B cell (primary cell): ENCODE measurements at regions not wholly inside any gene's neighbourhood (a gene's known extent, or its start where the extent isn't known, plus 50 kb on each side); places are given as distances from the start of the nearest gene placed in this dataset.

Experiments used
- ATAC-seq: fragments of 200-7000 bp; cut with Tn5 transposase; one replicate; pipeline ENCODE4 v1.10.0; 2021; ENCODE audit warnings: low read depth, mild to moderate bottlenecking, moderate number of reproducible peaks, moderate library complexity
- CTCF ChIA-PET: fragments of 350-600 bp; sonication (Branson Sonifier 250); formaldehyde crosslinking; loops from one replicate; lab custom pipeline; 2021; ENCODE audit warnings: antibody characterized with exemption, inconsistent platforms; lab: Charles Lee
- POLR2A ChIA-PET: fragments of 350-600 bp; sonication (Branson Sonifier 250); formaldehyde crosslinking; loops from one replicate; lab custom pipeline; 2021; ENCODE audit warnings: antibody characterized with exemption; lab: Charles Lee
- DNase-seq: peaks from one replicate; pipeline ENCODE4 v3.0.0; 2013
- H2AFZ ChIP-seq: 2 replicates; pipeline ENCODE4 v1.6.1; 2012; ENCODE audit warnings: mild to moderate bottlenecking, low read depth, low read length; ENCODE audit not compliant: insufficient read depth, poor library complexity, severe bottlenecking
- H3K27ac ChIP-seq, 2 donors: 1 replicate in 1 of 2; 2 replicates in 1 of 2; pipeline ENCODE4 v1.5.1; 2012 to 2013; ENCODE audit warnings: low read length in 2 of 2, mild to moderate bottlenecking in 2 of 2, moderate library complexity in 1 of 2
- H3K27me3 ChIP-seq, 4 experiments: fragments of 200-600 bp in 1 of 4; sonication (generic) in 1 of 4; replicated peaks in 1 of 4; 1 replicate in 2 of 4; 2 replicates in 2 of 4; pipeline versions ENCODE4 v1.6.1 to v1.7.0; 2013 to 2016; ENCODE audit warnings: low read length in 3 of 4, mild to moderate bottlenecking in 2 of 4, mixed read lengths in 1 of 4, moderate library complexity in 1 of 4; ENCODE audit not compliant: insufficient read depth in 4 of 4, control insufficient read depth in 3 of 4; ENCODE audit errors: control extremely low read depth in 1 of 4
- H3K36me3 ChIP-seq, 2 experiments: replicated peaks in 1 of 2; 1 replicate in 1 of 2; 2 replicates in 1 of 2; pipeline versions ENCODE4 v1.6.1 to v1.7.1; 2013; ENCODE audit warnings: low read length in 1 of 2; ENCODE audit not compliant: insufficient read depth in 2 of 2, control insufficient read depth in 1 of 2; ENCODE audit errors: control extremely low read depth in 1 of 2, extremely low read depth in 1 of 2
- H3K4me1 ChIP-seq, 2 donors: fragments of 200-600 bp in 1 of 2; sonication (generic) in 1 of 2; 1 replicate in 1 of 2; 2 replicates in 1 of 2; pipeline versions ENCODE4 v1.5.1 to v1.6.1; 2013 to 2017; ENCODE audit warnings: low read length in 2 of 2; ENCODE audit not compliant: control insufficient read depth in 2 of 2, insufficient read depth in 2 of 2
- H3K4me2 ChIP-seq: replicated peaks from 2 replicates; pipeline ENCODE3; 2012; ENCODE audit warnings: mild to moderate bottlenecking, low read depth, low read length; ENCODE audit not compliant: poor library complexity, severe bottlenecking
- H3K4me3 ChIP-seq, 5 experiments: fragments of 200-600 bp in 1 of 5; sonication (generic) in 1 of 5; 1 replicate in 3 of 5; 2 replicates in 2 of 5; pipeline versions ENCODE4 v1.5.1 to v1.7.0; 2011 to 2016; ENCODE audit warnings: low read length in 4 of 5, mild to moderate bottlenecking in 4 of 5, low read depth in 2 of 5, control low read depth in 1 of 5, moderate library complexity in 1 of 5; ENCODE audit not compliant: insufficient read depth in 1 of 5; ENCODE audit errors: control extremely low read depth in 1 of 5, extremely low read depth in 1 of 5
- H3K79me2 ChIP-seq: fragments of 200-600 bp; sonication (generic); one replicate; pipeline ENCODE4 v1.6.0; 2016; ENCODE audit warnings: low read length; ENCODE audit not compliant: control insufficient read depth, insufficient read depth
- H3K9ac ChIP-seq: fragments of 200-600 bp; sonication (generic); 2 replicates; pipeline ENCODE4 v1.6.1; 2017; ENCODE audit warnings: mild to moderate bottlenecking, low read length, moderate library complexity
- H3K9me3 ChIP-seq, 3 donors: one replicate each; pipeline versions ENCODE4 v1.6.1 to v1.7.1; 2013; ENCODE audit warnings: low read length in 2 of 3; ENCODE audit not compliant: control insufficient read depth in 2 of 3, insufficient read depth in 1 of 3; ENCODE audit errors: control extremely low read depth in 1 of 3
- H4K20me1 ChIP-seq: 2 replicates; pipeline ENCODE4 v1.6.0; 2012; ENCODE audit warnings: mild to moderate bottlenecking, low read length; ENCODE audit not compliant: insufficient read depth, control insufficient read depth, poor library complexity, severe bottlenecking
- H3K27ac Mint-ChIP-seq: one replicate; pipeline ENCODE4 v1.8.0; 2021; ENCODE audit warnings: mixed read lengths
- H3K27me3 Mint-ChIP-seq: one replicate; pipeline ENCODE4 v1.8.0; 2021; ENCODE audit warnings: mixed read lengths
- H3K4me1 Mint-ChIP-seq: one replicate; pipeline ENCODE4 v1.8.0; 2021; ENCODE audit warnings: mixed read lengths
- H3K4me3 Mint-ChIP-seq: one replicate; pipeline ENCODE4 v1.8.0; 2021; ENCODE audit warnings: mixed read lengths
- H3K9me3 Mint-ChIP-seq: one replicate; pipeline ENCODE4 v1.8.0; 2022; ENCODE audit warnings: mixed read lengths; ENCODE audit not compliant: insufficient read depth
- EZH2 ChIP-seq: IDR thresholded peaks from 2 replicates; pipeline ENCODE4 v1.6.1; 2012; ENCODE audit warnings: borderline replicate concordance, low read depth, mild to moderate bottlenecking, moderate library complexity, low read length; ENCODE audit not compliant: insufficient read depth, poor library complexity, severe bottlenecking
- WGBS: methylation state at CpG from one replicate; pipeline ENCODE4 v1.1.5; 2013; ENCODE audit warnings: missing lambda C conversion rate; ENCODE audit not compliant: insufficient coverage; 5-methylcytosine and 5-hydroxymethylcytosine counted together
- intact Hi-C: fragments of 100-400 bp; cut with micrococcal nuclease; formaldehyde crosslinking; loops from one replicate; pipeline ENCODE4 v1.10.0; 2022
- TF ChIP-seq, protein P1 (sequence below): fragments of 200-600 bp; IDR thresholded peaks from one replicate; pipeline ENCODE4 v1.8.0; 2022; ENCODE audit warnings: antibody characterized with exemption, mild to moderate bottlenecking

DNA sequence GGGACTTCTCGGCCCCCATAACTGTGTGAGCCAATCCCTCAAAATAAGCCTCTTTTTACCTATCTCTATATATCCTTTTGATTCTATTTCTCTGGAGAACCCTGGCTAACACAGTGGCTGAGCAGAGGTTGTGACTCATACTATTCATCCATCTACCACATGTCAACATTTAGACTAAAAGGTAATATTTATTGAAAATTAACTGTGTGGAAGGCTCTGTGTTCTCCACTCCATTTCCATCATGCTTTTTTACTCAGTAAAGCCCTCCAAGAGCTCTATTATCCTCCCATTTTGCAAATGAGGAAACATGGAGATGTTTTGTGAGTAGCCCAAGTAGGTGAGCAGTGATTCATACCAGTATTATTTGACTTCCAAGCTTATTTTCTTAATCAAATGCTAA, 217.9 kb upstream of the DCBLD2 start:
- H3K27me3 Mint-ChIP-seq: no peaks in the 10 kb centered on the region
- H3K4me1 Mint-ChIP-seq: no peaks in the 10 kb centered on the region
- H3K9me3 Mint-ChIP-seq: no peaks in the 10 kb centered on the region
- ChIA-PET CTCF (no interaction called here), POLR2A (no interaction called here)
- TF ChIP-seq EZH2: no peak
- TF ChIP-seq, protein P1, sequence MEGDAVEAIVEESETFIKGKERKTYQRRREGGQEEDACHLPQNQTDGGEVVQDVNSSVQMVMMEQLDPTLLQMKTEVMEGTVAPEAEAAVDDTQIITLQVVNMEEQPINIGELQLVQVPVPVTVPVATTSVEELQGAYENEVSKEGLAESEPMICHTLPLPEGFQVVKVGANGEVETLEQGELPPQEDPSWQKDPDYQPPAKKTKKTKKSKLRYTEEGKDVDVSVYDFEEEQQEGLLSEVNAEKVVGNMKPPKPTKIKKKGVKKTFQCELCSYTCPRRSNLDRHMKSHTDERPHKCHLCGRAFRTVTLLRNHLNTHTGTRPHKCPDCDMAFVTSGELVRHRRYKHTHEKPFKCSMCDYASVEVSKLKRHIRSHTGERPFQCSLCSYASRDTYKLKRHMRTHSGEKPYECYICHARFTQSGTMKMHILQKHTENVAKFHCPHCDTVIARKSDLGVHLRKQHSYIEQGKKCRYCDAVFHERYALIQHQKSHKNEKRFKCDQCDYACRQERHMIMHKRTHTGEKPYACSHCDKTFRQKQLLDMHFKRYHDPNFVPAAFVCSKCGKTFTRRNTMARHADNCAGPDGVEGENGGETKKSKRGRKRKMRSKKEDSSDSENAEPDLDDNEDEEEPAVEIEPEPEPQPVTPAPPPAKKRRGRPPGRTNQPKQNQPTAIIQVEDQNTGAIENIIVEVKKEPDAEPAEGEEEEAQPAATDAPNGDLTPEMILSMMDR: no peak
- H3K27me3 ChIP-seq: no peaks in the 10 kb centered on the region
- H2AFZ ChIP-seq: no peak overlapping the region
- H3K4me2 ChIP-seq: no peak overlapping the region
- no peak overlapping the region for H3K9ac ChIP-seq
- H3K9me3 ChIP-seq: peaks cover 0 to 4% (median 0%) of the 10 kb centered on the region in 3 donors
- no peak for DNase-seq
- H3K4me3 ChIP-seq: no peak overlapping the region
- H3K4me1 ChIP-seq: no peaks in the 10 kb centered on the region
- intact Hi-C loops: no loop called here
- 88% methylated on average over 1 of the region's 1 CpG for WGBS
- no peak overlapping the region for H3K27ac Mint-ChIP-seq
- H4K20me1 ChIP-seq: no peaks in the 10 kb centered on the region
- no peaks in the 10 kb centered on the region for H3K79me2 ChIP-seq
- ATAC-seq: no peak
- H3K4me3 Mint-ChIP-seq: no peak overlapping the region
- no peak overlapping the region for H3K27ac ChIP-seq
- no peaks in the 10 kb centered on the region for H3K36me3 ChIP-seq

DNA sequence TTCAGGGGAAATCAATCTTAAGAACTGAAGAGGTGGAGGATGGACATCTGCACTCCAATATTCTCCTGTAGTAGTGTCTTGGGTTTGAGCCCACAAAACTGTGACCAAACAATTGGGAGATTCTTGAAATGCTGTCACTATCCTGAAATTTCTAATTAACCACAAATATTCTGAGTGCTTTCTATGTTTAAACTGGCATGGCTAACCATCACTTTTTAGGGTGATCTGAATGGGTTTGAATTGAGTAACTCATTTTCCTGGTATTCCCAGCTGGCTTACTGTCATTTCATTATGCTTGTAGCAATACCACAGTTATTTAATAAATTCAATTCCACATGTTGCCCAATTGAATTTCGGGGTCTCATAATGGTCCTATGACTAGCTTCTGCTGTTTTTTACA, 216.9 kb upstream of the DCBLD2 start:
- TF ChIP-seq, protein P1: no peak
- TF ChIP-seq EZH2: no peak
- Histone ChIP-seq H3K9me3 (peaks cover 0 to 4% (median 0%) of the 10 kb centered on the region in 3 donors), H4K20me1 (no peaks in the 10 kb centered on the region), H2AFZ (no peak overlapping the region), H3K4me3 (no peak overlapping the region), H3K9ac (no peak overlapping the region), H3K79me2 (no peaks in the 10 kb centered on the region), H3K36me3 (no peaks in the 10 kb centered on the region), H3K4me1 (no peaks in the 10 kb centered on the region), H3K27me3 (no peaks in the 10 kb centered on the region), H3K4me2 (no peak overlapping the region), H3K27ac (no peak overlapping the region)
- no peaks in the 10 kb centered on the region for H3K27me3 Mint-ChIP-seq
- no peak overlapping the region for H3K27ac Mint-ChIP-seq
- ChIA-PET CTCF (no interaction called here), POLR2A (no interaction called here)
- no peaks in the 10 kb centered on the region for H3K4me1 Mint-ChIP-seq
- intact Hi-C loops: no loop called here
- ATAC-seq: no peak
- no peak for DNase-seq
- H3K9me3 Mint-ChIP-seq: no peaks in the 10 kb centered on the region
- no CpG with 5 or more reads among the region's 1 CpG for WGBS
- H3K4me3 Mint-ChIP-seq: no peak overlapping the region
